ENCODE measurements at regions not wholly inside any gene's neighbourhood (a gene's known extent, or its start where the extent isn't known, plus 50 kb on each side); places are given as distances from the start of the nearest gene placed in this dataset.

GRCh38 chr5:20694121-20694520 lies 706.1 kb upstream of the CDH18 start:
- ChIA-PET POLR2A (no interaction called here), CTCF (no interaction called here)
- no peak overlapping the region for H2AFZ ChIP-seq (ENCODE audit: low read depth, low read length)
- FAIRE-seq (no peak), DNase-seq (ENCODE audit: low read depth, low spot score) (no peak)
- no peaks in the 10 kb centered on the region for H3K36me3 ChIP-seq (ENCODE audit: control insufficient read depth in 2 of 2, extremely low read depth in 1 of 2, insufficient read depth in 2 of 2, low read length in 2 of 2)
- no peaks in the 10 kb centered on the region for H3K9me1 ChIP-seq (replicated peaks; ENCODE audit: control insufficient read depth, extremely low read depth, insufficient read depth, low read length)
- no peaks in the 10 kb centered on the region for H4K20me1 ChIP-seq (replicated peaks; ENCODE audit: control insufficient read depth, extremely low read depth, insufficient read depth, low read length)
- intact Hi-C loops (cut with micrococcal nuclease) (no loop called here), dilution Hi-C loops (cut with MboI; ENCODE audit: extremely low pct_ligation_motif_present, low sequenced_read_pairs) (no loop called here)
- no peaks in the 10 kb centered on the region for H3K79me2 ChIP-seq (ENCODE audit: control insufficient read depth, insufficient read depth, low read length)
- H3K4me3 ChIP-seq (replicated peaks in 1 of 3; ENCODE audit: insufficient read depth in 1 of 3, low read depth in 1 of 3, low read length in 3 of 3), result no peak overlapping the region
- no peak overlapping the region for H3K4me2 ChIP-seq (ENCODE audit: insufficient read depth, low read length)
- TF ChIP-seq JUN (IDR thresholded peaks at IDR 0.05; ENCODE audit: borderline replicate concordance, insufficient read depth, insufficient read length, low read depth) (no peak), EZH2 (IDR thresholded peaks at IDR 0.05; ENCODE audit: borderline replicate concordance, low read depth, low read length, severe bottlenecking) (no peak), MYC (IDR thresholded peaks at IDR 0.05; ENCODE audit: low read depth, low read length) (no peak), CTCF (IDR thresholded peaks at IDR 0.05; ENCODE audit: extremely low read depth in 1 of 2, insufficient read depth in 1 of 2, low read depth in 1 of 2, low read length in 2 of 2) (no peak), GATA2 (IDR thresholded peaks at IDR 0.05; ENCODE audit: insufficient read depth, insufficient read length, low read depth, low read length) (no peak), POLR2A (IDR thresholded peaks at IDR 0.05; ENCODE audit: low read depth, low read length) (no peak), FOS (IDR thresholded peaks at IDR 0.05; ENCODE audit: borderline replicate concordance, insufficient read depth, low read length) (no peak)
- TF ChIP-seq, protein P1, sequence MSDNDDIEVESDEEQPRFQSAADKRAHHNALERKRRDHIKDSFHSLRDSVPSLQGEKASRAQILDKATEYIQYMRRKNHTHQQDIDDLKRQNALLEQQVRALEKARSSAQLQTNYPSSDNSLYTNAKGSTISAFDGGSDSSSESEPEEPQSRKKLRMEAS (IDR thresholded peaks at IDR 0.05; ENCODE audit: insufficient read depth, insufficient read length), result no peak
- BruUV-seq (replicated peaks), result no TSS peak
- H3K9ac ChIP-seq (replicated peaks; ENCODE audit: extremely low read depth, insufficient read depth, low read length), result no peak overlapping the region
- no peaks in the 10 kb centered on the region for H3K9me3 ChIP-seq (replicated peaks; ENCODE audit: control insufficient read depth, insufficient read depth, low read length)
- no peaks in the 10 kb centered on the region for H3K4me1 ChIP-seq (ENCODE audit: control insufficient read depth, extremely low read depth, insufficient read depth, low read length)
- no peak overlapping the region for H3K27ac ChIP-seq (ENCODE audit: insufficient read depth, low read depth, low read length)
- no peaks in the 10 kb centered on the region for H3K27me3 ChIP-seq (ENCODE audit: control insufficient read depth in 2 of 2, insufficient read depth in 2 of 2, low read length in 2 of 2)

All from endothelial cell of umbilical vein (primary cell).